ENCODE measurements at regions not wholly inside any gene's neighbourhood (a gene's known extent, or its start where the extent isn't known, plus 50 kb on each side); places are given as distances from the start of the nearest gene placed in this dataset.

GRCh38 chr3:159305017-159305416, 503.2 kb downstream of the MFSD1 start:
- TF ChIP-seq CTCF (IDR thresholded peaks at IDR 0.05): no peak
- TF ChIP-seq POLR2A (IDR thresholded peaks at IDR 0.05): no peak
